ENCODE measurements at regions not wholly inside any gene's neighbourhood (a gene's known extent, or its start where the extent isn't known, plus 50 kb on each side); places are given as distances from the start of the nearest gene placed in this dataset.

GRCh38 chr11:37026326-37026725 lies 428.3 kb upstream of the RAG2 start (continued):
- no peak for TF ChIP-seq FOXK1 (CRISPR knock-in tag; IDR thresholded peaks at IDR 0.05)
- no peak for TF ChIP-seq E2F4 (CRISPR knock-in tag; IDR thresholded peaks at IDR 0.05; ENCODE audit: borderline replicate concordance, low read depth)
- no peak for TF ChIP-seq FOXP4 (CRISPR knock-in tag; IDR thresholded peaks at IDR 0.05)
- TF ChIP-seq SOX15 (CRISPR knock-in tag; IDR thresholded peaks at IDR 0.05): no peak

- peaks cover 81% of the 10 kb centered on the region for H3K9me3 Mint-ChIP-seq
- DNase-seq (ENCODE audit: low spot score): no peak
- TF ChIP-seq ATF6 (CRISPR knock-in tag; IDR thresholded peaks at IDR 0.05) (no peak), ATF3 (CRISPR knock-in tag; conservative IDR thresholded peaks at IDR 0.05) (no peak), ZNF512 (CRISPR knock-in tag; IDR thresholded peaks at IDR 0.05; ENCODE audit: borderline replicate concordance) (no peak)
- ATAC-seq: no peak
- H3K4me1 Mint-ChIP-seq: no peaks in the 10 kb centered on the region
- H3K36me3 Mint-ChIP-seq: peaks cover 61% of the 10 kb centered on the region
- H3K27ac Mint-ChIP-seq: no peak overlapping the region
- POLR2A ChIA-PET: no interaction called here
- CTCF ChIA-PET: no interaction called here
- peaks cover 3% of the 10 kb centered on the region; the same call in 1 of the 2 replicates for H3K27me3 Mint-ChIP-seq (ENCODE audit: low read depth)
- no peak overlapping the region for H3K4me3 Mint-ChIP-seq
These were observed 408.5 kb upstream of the RAG2 start for GRCh38 chr11:37006563-37006962.

GRCh38 chr11:37002831-37003230 lies 404.8 kb upstream of the RAG2 start:
- no peak overlapping the region for H3K27ac Mint-ChIP-seq
- ChIA-PET CTCF (no interaction called here), POLR2A (no interaction called here)
- peaks cover 75% of the 10 kb centered on the region for H3K9me3 Mint-ChIP-seq
- H3K4me3 Mint-ChIP-seq: no peak overlapping the region
- no peaks in the 10 kb centered on the region for H3K4me1 Mint-ChIP-seq
- ATAC-seq (no peak), DNase-seq (ENCODE audit: low spot score) (no peak)
- H3K36me3 Mint-ChIP-seq: peaks cover 46% of the 10 kb centered on the region
- H3K27me3 Mint-ChIP-seq (ENCODE audit: low read depth): no peaks in the 10 kb centered on the region
- no peak for TF ChIP-seq AFF4 (CRISPR knock-in tag; IDR thresholded peaks at IDR 0.05; ENCODE audit: borderline replicate concordance)
- no peak for TF ChIP-seq NFE2L1 (CRISPR knock-in tag; IDR thresholded peaks at IDR 0.05)
- no peak for TF ChIP-seq GABPB1 (CRISPR knock-in tag; IDR thresholded peaks at IDR 0.05)
- TF ChIP-seq PRDM15 (CRISPR knock-in tag; IDR thresholded peaks at IDR 0.05): no peak
- no peak for TF ChIP-seq ZMAT4 (CRISPR knock-in tag; IDR thresholded peaks at IDR 0.05)
- TF ChIP-seq ZNF396 (CRISPR knock-in tag; IDR thresholded peaks at IDR 0.05; ENCODE audit: borderline replicate concordance): no peak
- no peak for TF ChIP-seq FOXP1 (CRISPR knock-in tag; IDR thresholded peaks at IDR 0.05; ENCODE audit: borderline replicate concordance)
- no peak for TF ChIP-seq SP1 (CRISPR knock-in tag; conservative IDR thresholded peaks at IDR 0.05)
- no peak for TF ChIP-seq ZNF138 (CRISPR knock-in tag; conservative IDR thresholded peaks at IDR 0.05)

All from WTC11 (cell line).